Neuron (in vitro differentiated cells): ENCODE measurements at regions not wholly inside any gene's neighbourhood (a gene's known extent, or its start where the extent isn't known, plus 50 kb on each side); places are given as distances from the start of the nearest gene placed in this dataset.

Experiments used
- H2AFZ ChIP-seq: one replicate; pipeline ENCODE4 v1.6.1; 2013; ENCODE audit warnings: low read depth, mild to moderate bottlenecking, inconsistent platforms, low read length, moderate library complexity
- H3K27me3 ChIP-seq: one replicate; pipeline ENCODE4 v1.6.1; 2013; ENCODE audit warnings: low read length; ENCODE audit not compliant: insufficient read depth
- H3K36me3 ChIP-seq: one replicate; pipeline ENCODE4 v1.6.1; 2013; ENCODE audit warnings: low read length; ENCODE audit not compliant: insufficient read depth
- H3K4me1 ChIP-seq: one replicate; pipeline ENCODE4 v1.6.1; 2013; ENCODE audit warnings: low read length; ENCODE audit not compliant: insufficient read depth
- H3K4me3 ChIP-seq: 2 replicates; pipeline ENCODE4 v1.5.1; 2013; ENCODE audit warnings: mild to moderate bottlenecking, low read length, moderate library complexity
- H3K9me3 ChIP-seq: one replicate; pipeline ENCODE4 v1.6.1; 2013; ENCODE audit warnings: low read length

DNA sequence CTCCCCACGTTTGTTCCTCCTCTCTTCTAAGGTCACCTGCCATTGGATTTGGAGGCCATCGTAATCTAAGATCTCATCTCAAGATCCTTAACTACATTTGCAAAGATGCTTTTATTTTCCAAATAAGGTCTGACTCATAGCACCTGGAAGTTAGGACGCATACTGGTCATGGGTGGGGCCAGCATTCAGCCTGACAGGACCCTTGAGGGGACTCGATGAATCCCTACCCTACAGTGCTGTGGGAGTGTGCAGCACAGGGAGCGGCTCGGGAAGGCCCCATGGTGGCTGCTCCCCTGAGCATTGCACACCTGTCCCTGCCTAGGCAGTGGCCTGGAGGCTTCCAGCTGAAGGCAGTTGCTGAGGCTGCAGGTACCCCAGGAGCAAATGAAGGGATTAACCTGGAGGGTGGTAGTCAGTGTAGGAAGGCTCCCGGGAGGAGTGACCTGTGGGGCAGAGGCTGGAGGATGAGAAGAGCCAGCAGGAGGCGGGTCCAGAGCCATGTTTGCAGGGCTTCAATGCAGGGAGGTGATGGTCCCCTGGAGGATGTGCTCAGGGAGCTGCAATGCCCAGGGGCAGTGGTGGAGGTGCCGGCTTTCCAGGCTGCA is 362.2 kb downstream of the CTTN start:
- H2AFZ ChIP-seq = no peak overlapping the region
- no peak overlapping the region for H3K4me3 ChIP-seq
- no peaks in the 10 kb centered on the region for H3K36me3 ChIP-seq
- no peaks in the 10 kb centered on the region for H3K27me3 ChIP-seq
- H3K4me1 ChIP-seq = peaks cover 6% of the 10 kb centered on the region
- no peaks in the 10 kb centered on the region for H3K9me3 ChIP-seq

DNA sequence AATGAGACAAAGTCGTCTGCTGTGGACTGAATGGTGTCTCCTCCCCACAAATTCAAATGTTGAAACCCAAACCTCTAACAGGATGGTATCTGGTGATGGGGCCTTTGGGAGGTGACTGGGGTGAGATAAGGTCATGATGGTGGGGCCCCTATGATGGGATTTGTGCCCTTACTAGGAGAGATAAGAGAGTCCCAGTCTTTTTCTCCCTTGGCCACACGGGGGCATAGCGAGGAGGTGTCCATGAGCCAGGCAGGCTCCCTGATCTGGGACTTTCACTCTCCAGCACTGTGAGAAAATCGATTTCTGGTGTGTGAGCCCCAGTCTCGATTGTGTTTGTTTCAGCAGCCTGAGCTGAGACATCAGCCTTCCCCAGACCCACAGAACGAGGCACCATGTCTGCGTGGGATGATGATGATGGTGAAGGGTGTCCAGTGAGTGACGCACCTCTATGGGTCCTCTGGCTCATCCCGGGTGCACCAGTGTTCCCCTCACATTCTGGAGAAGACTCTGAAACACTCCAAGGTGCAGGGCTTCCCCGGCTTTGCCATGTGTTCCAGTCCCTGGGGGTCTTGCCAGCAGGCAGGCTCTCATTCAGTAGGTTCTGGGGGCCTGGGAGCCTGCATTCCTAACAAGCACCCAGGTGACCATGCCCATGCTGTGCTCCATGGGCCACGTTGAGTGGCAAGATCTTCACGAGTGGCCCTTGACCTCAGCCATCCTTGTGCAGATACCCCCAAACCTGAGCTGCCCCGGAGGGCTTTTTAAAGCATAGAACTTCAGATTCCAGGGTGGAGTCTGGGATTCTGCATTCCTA is 363.0 kb downstream of the CTTN start:
- H3K9me3 ChIP-seq = no peaks in the 10 kb centered on the region
- H3K36me3 ChIP-seq = no peaks in the 10 kb centered on the region
- peaks cover 3% of the 10 kb centered on the region for H3K4me1 ChIP-seq
- H2AFZ ChIP-seq = no peak overlapping the region
- H3K27me3 ChIP-seq = no peaks in the 10 kb centered on the region
- H3K4me3 ChIP-seq = no peak overlapping the region

DNA sequence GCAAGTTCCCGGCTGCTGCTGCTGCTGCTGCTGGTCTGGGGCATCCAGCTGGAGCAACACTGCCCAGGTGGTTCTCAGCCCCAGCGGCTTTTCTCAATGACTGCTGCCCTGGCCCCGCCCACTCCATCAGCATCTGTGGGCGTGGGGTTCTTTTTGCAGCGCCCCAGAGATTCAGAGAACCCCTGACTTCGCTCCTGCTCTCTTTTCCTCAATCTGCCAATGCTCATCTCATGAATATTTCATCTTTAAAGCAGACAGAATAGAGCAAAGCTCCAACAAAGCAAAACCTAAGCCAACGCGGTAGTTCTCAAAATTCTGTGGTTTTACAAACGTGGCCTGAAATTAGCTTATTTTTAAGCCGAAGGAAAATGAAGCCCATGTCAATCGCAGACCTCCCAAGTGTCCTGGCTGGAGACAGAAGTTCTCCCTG is 363.6 kb downstream of the CTTN start:
- Histone ChIP-seq H3K4me3 (no peak overlapping the region), H3K9me3 (no peaks in the 10 kb centered on the region), H3K36me3 (no peaks in the 10 kb centered on the region), H3K27me3 (no peaks in the 10 kb centered on the region), H2AFZ (no peak overlapping the region), H3K4me1 (peaks cover 3% of the 10 kb centered on the region)

DNA sequence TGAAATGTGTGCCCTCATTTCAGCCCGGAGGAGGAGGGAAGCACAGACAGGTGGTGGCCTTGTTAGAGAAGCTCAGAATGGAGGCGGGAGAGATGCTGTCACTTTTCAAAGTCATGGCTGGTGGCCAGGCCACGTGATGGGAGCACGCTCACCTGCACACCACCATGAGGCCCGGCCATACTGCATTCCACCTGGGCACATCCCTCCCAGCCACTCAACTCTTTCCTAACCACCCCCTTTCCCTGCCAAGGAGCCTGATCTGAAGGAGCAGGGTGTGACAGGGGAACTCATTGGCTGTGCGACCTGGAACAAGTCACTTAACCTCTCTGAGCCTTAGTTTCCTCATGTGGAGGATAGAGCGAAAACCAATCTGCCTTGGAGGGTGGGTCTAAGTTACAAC is 364.5 kb downstream of the CTTN start:
- no peaks in the 10 kb centered on the region for H3K27me3 ChIP-seq
- H3K4me1 ChIP-seq = peaks cover 3% of the 10 kb centered on the region
- no peak overlapping the region for H2AFZ ChIP-seq
- no peaks in the 10 kb centered on the region for H3K9me3 ChIP-seq
- H3K36me3 ChIP-seq = no peaks in the 10 kb centered on the region
- H3K4me3 ChIP-seq = no peak overlapping the region

DNA sequence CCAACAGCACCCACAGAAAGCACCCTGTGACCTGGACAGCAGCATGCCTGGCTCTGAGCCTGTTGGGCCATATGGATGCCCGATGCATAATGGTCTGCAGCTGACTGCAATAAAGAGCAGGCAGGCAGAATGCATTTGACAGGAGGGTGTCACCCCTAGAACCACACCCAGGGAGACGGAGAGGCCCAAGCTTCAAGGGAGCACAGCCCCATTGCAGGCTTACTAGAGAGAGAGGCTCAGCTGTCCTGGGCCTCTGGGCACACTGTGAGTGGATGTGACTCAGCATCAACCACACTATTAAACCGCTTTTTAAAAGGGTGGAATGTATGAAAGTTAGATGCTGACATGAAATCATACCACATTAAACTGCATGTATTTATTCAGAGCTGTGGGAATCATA is 365.3 kb downstream of the CTTN start:
- no peak overlapping the region for H3K4me3 ChIP-seq
- no peaks in the 10 kb centered on the region for H3K27me3 ChIP-seq
- peaks cover 3% of the 10 kb centered on the region for H3K4me1 ChIP-seq
- no peak overlapping the region for H2AFZ ChIP-seq
- H3K9me3 ChIP-seq = no peaks in the 10 kb centered on the region
- no peaks in the 10 kb centered on the region for H3K36me3 ChIP-seq

DNA sequence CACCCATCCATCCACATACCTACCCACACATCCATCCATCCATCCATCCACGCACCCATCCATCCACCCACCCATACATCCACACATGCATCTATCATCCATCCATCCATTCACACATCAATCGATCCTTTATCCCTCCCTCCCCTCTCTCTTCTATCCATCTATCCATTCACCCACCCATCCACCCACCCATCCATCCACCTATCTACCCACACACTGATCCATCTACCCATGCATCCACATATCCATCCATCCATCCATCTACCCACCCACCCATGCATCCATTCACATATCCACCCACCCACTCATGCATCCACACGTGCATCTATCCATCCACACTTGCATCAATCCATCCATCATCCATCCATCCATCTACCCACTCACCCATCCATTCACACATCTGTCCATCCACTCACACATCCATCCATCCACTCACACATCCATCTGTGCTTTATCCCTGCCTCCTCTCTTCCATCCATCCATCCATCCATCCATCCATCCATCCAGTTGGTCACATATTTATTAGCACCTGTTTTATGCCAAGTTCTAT is 366.1 kb downstream of the CTTN start:
- Histone ChIP-seq H3K4me1 (peaks cover 3% of the 10 kb centered on the region), H3K36me3 (no peaks in the 10 kb centered on the region), H3K27me3 (no peaks in the 10 kb centered on the region), H2AFZ (no peak overlapping the region), H3K4me3 (no peak overlapping the region), H3K9me3 (no peaks in the 10 kb centered on the region)

DNA sequence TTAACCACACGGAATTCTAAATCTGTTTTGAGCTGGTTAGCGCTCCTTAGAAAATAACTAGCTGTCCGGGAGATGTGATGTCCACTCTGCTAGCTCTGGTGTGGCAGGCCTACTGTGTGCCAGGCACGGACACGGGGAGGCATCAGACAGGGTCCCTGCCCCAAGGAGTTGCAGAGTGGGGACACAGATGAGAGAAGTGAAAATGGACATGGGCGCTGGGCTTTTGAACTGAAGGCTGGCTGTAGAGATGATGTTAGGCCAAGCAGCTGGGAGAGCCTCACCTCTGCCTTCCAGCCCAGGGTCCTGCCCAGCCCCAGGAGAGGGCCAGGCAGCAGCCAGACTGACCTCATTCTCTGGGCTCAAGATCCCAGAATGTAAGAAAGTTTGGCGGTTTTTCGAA is 368.6 kb downstream of the CTTN start:
- no peaks in the 10 kb centered on the region for H3K36me3 ChIP-seq
- no peaks in the 10 kb centered on the region for H3K9me3 ChIP-seq
- H3K4me3 ChIP-seq = no peak overlapping the region
- no peaks in the 10 kb centered on the region for H3K27me3 ChIP-seq
- no peaks in the 10 kb centered on the region for H3K4me1 ChIP-seq
- no peak overlapping the region for H2AFZ ChIP-seq

DNA sequence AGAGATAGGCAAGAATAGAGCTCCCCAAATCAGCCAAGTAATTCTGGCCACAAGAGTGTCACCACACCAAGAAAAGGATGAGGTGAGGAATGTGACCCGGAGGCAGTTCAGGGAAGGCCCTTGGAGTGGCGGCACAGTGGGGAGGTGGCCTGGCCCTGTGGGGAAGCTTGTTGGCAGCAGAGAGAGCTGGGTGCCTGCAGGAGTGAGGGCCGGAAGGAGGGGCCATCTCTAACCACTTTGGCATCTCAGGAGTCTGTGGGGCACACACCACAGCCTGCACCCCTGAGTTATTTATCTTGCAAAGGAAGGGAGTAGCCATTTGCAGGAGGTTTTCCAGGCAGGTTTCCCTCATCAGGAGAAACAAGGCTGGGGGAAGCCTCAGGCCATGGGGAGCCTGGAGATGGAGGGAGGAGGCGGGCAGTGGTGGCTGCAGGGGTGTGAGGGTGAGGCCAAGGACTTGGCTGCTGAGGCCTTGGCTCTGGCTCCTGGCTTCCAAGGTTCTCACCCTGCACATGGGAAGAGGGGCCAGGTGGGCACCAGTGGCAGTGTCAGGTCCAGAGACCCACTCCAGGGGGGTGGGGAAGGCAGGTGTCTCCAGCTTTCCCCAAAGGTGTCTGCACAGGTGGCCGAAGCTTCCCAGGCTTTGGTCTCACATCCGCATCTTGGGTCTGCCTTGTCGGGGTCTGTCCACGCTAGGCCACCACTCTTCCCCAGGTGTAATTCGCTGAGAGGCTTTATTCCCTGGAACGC is 370.2 kb downstream of the CTTN start:
- no peak overlapping the region for H3K4me3 ChIP-seq
- no peaks in the 10 kb centered on the region for H3K9me3 ChIP-seq
- no peaks in the 10 kb centered on the region for H3K27me3 ChIP-seq
- no peaks in the 10 kb centered on the region for H3K4me1 ChIP-seq
- H3K36me3 ChIP-seq = no peaks in the 10 kb centered on the region
- no peak overlapping the region for H2AFZ ChIP-seq

DNA sequence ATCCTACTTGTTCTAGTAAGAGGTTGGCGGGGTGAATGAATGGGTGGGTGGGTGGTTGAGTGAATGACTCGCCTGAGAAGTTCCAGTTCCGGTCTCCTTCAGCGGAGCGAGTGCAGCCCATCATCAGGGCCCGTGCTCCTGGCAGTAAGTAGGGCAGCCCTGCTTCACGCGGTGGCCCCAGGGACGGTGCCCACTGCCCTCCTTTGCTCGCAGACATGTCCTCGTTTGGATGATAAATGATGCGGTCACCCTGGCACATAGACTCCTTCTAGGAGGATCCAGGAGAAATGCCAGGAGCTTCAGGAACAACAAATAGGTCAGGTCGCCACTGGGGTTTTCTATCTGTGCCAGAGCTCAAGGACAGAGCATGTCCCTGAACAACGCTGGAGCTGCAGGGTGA is 370.8 kb downstream of the CTTN start:
- H3K27me3 ChIP-seq = no peaks in the 10 kb centered on the region
- H2AFZ ChIP-seq = no peak overlapping the region
- H3K4me1 ChIP-seq = no peaks in the 10 kb centered on the region

DNA sequence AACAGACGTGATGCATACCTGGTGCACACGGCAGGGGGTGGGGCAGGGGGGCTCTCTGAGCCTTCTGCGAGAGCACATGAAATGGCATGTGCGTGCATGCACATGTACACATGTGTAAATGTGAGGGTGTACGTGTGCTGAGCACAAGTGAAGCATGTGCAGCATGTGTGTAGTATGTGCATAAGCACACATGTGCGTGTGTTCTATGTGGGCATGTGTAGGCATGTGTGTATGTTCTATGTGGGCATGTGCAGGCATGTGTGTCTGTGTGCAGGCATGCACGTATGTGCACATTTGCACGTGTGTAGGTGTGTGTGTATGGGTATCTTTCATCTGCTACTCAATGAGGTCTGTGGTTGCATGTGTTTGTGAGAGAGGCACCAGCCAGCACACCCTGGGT is 371.2 kb downstream of the CTTN start:
- Histone ChIP-seq H2AFZ (no peak overlapping the region), H3K4me3 (no peak overlapping the region), H3K36me3 (no peaks in the 10 kb centered on the region), H3K27me3 (no peaks in the 10 kb centered on the region), H3K4me1 (no peaks in the 10 kb centered on the region), H3K9me3 (no peaks in the 10 kb centered on the region)

More for the DNA sequence above, 370.8 kb downstream of the CTTN start:
- Histone ChIP-seq H3K9me3 (no peaks in the 10 kb centered on the region), H3K36me3 (no peaks in the 10 kb centered on the region), H3K4me3 (no peak overlapping the region)

DNA sequence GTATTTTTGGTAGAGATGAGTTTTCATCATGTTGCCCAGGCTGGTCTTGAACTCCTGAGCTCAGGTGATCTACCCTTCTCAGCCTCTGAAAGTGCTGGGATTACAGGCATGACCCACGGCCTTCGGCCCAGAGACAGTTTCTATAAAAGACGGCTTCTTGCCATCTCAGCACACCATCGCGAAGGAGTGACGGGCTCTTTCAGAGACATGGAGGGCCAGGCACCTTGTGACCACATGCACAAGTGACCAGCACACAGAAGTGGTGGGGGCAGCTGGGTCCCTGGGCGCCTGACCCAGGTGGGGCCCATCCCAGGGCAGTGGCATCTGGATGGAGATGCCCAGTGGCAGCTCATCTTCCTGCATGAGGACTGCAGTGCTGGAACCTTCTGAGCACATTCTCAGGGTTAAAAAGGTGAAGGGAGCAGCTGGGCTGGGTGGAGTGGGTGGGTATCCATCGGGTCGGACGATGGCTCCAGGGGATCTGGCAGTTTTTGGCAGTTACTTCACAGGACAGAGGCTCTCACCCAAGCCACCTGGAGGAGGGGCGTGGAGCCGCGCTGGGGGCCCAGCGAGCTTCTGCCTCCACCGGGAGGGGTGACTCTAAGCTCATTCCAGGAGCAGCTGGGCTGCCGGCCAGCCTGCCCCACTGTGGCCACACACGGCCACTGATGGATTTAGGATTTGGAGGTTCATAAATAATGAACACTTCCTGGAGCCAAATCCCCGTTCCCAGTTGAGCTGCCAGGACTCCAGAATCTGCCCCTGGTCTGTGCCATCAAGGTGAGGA is 373.0 kb downstream of the CTTN start:
- no peaks in the 10 kb centered on the region for H3K36me3 ChIP-seq
- no peaks in the 10 kb centered on the region for H3K4me1 ChIP-seq
- no peaks in the 10 kb centered on the region for H3K9me3 ChIP-seq
- H2AFZ ChIP-seq = no peak overlapping the region
- H3K4me3 ChIP-seq = no peak overlapping the region
- no peaks in the 10 kb centered on the region for H3K27me3 ChIP-seq

DNA sequence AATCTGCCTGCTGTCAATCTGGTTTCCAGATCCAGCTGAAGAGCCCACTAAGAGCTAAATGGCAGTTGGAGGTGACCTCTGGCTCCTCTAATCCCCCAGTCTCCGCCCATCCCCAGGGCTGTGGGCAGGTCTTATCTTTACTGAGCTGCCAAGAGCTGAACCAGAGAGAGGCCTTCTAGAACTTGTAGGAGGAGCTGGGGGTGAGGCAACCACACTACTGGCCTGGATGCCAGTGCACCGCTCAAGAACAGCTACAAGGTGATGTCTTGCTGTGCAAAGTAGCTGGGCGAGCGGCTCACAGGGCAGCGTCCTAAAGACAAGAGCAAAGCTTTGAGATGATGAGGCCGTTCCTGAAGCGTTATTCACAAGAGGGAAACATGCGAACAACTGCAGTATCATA is 374.6 kb downstream of the CTTN start:
- no peak overlapping the region for H3K4me3 ChIP-seq
- no peaks in the 10 kb centered on the region for H3K36me3 ChIP-seq
- H3K4me1 ChIP-seq = no peaks in the 10 kb centered on the region
- H3K9me3 ChIP-seq = no peaks in the 10 kb centered on the region
- no peaks in the 10 kb centered on the region for H3K27me3 ChIP-seq
- H2AFZ ChIP-seq = no peak overlapping the region
